ENCODE measurements at regions not wholly inside any gene's neighbourhood (a gene's known extent, or its start where the extent isn't known, plus 50 kb on each side); places are given as distances from the start of the nearest gene placed in this dataset.

GRCh38 chr9:79377339-79377855 is 194.4 kb upstream of the TLE4 start:
- ATAC-seq (no peak), DNase-seq (no peak)
- intact Hi-C loops (cut with DNase I, micrococcal nuclease): no loop called here

DNA sequence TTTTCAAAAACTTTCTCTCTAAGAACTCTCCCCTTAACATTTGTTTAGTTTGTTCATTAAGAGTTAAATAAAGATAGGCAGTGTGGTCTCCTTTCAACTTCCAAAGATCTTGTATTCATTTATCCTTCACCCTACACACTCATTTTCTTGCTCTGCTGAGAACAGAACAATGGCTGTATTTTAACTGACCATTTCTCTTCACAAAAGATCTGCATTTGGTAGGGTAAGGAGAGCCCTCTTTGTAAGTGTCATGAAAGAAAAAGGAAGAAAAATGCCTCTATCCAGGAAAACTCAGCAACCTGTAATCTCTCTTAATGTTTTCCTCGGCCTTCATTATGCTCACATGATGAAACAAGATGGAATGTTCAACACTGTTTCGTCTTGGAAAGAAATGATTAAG is 193.7 kb upstream of the TLE4 start:
- ATAC-seq (no peak), DNase-seq (no peak)
- intact Hi-C loops (cut with DNase I, micrococcal nuclease): no loop called here

GRCh38 chr9:79382044-79382443 is 189.7 kb upstream of the TLE4 start:
- DNase-seq: no peak
- intact Hi-C loops (cut with DNase I, micrococcal nuclease): no loop called here

DNA sequence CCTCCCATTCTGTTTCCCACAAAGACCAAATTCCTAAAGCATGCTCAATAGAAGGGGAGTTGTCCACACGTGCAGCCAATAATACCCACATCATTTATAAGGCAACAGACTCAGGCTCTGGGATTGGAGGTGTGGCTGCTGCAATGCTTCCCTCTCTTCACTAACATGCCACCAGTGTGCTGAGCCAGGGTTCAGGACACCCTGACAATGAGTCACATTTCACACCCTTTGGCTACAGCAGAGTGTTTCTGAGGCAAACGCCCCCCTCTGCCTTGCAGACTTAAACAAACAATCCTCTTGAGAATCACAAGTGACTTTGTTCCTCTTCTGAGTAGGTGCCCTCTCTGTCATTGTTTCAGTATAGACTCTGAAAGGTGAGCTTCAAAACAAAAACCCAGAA is 189.3 kb upstream of the TLE4 start:
- no peak for ATAC-seq
- no peak for DNase-seq
- intact Hi-C loops (cut with DNase I, micrococcal nuclease): no loop called here

More at GRCh38 chr9:79382044-79382443, 189.7 kb upstream of the TLE4 start:
- no peak for ATAC-seq

GRCh38 chr9:79383096-79383495 is 188.7 kb upstream of the TLE4 start:
- DNase-seq (no peak), ATAC-seq (no peak)
- intact Hi-C loops (cut with DNase I, micrococcal nuclease): no loop called here

DNA sequence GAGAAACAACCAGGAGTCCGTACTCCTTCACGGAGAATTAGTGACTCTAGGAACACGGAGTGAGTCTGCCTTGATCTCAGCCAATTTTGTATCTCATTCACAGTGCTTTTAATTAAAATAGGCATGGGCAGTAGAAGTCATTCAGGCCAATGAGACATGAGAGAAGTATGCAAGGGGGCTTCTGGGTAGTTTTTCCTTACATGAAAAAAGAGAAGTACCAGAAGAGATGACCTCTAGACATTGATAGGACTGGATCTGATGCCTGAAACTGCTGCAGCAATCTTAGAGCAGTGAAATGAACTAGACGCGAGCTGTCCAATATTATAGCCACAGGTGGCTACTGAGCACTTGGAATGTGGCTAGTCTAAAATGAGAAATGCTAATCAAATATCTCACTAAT is 187.7 kb upstream of the TLE4 start:
- ATAC-seq: no peak
- intact Hi-C loops (cut with DNase I, micrococcal nuclease): no loop called here
- DNase-seq: no peak

GRCh38 chr9:79384501-79384900 is 187.3 kb upstream of the TLE4 start:
- intact Hi-C loops (cut with DNase I, micrococcal nuclease): no loop called here
- no peak for DNase-seq
- no peak for ATAC-seq

DNA sequence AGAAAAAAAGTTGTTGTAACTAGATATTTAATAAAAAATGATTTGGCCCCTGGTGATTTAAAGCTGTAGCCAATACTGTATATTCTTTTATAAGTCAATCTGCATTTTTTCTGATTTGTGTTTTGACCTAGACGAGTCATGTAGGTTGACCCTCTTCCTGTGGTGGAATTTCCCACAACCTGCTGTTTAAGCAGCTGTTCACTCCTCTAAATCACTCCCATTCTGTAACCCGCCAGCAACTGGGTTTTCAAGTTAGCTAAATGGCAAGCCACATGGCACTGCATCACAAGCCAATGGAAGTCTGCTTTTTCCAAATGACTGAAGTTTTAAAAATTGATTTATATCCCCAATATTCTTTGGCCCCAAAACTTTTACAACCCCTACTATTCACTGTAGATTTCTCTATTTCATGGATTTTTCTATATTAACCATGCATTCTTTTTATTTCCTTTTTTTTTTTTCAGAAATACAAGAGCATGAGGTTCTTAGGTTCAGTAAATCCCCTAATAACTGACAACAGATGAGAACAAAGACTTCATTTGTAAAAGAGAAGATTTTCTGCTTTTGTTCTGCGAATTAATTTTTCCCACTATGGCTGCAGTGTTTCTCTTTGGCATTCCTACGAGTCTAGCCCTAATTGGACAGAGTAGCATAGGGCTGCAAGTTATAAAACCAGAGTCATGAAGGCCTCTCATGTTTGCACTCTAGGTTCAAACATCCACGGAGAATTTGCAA is 184.5 kb upstream of the TLE4 start:
- no peak for DNase-seq
- intact Hi-C loops (cut with DNase I, micrococcal nuclease): no loop called here
- no peak for ATAC-seq

DNA sequence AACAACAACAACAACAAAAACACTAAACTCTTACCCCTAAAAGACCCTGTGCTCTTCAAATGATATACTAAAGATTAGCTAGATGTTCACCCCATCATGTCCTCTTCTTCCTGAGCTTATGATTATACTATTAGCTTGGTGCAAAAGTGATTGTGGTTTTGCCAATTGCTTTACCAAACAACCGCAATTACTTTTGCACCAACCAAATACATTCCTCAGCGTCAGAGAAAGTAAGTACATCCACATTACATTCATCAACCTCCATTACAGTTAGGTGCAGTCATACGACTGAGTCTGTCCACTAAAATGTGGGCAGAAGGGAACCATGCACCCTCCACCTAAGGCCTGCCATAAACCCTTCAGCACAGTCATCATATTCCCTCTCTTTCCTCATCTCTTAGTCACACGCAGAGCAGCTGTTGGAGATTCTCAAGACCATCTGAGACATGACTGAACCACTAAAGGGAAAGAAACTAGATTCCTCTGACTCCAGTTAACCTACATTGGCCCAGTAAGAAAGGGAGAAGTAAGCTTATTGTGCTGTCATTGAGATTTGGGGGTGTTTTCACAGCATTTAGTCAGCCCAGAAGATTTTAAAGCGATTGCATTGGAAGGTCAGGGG is 181.6 kb upstream of the TLE4 start:
- DNase-seq (no peak), ATAC-seq (no peak)
- intact Hi-C loops (cut with DNase I, micrococcal nuclease): no loop called here

DNA sequence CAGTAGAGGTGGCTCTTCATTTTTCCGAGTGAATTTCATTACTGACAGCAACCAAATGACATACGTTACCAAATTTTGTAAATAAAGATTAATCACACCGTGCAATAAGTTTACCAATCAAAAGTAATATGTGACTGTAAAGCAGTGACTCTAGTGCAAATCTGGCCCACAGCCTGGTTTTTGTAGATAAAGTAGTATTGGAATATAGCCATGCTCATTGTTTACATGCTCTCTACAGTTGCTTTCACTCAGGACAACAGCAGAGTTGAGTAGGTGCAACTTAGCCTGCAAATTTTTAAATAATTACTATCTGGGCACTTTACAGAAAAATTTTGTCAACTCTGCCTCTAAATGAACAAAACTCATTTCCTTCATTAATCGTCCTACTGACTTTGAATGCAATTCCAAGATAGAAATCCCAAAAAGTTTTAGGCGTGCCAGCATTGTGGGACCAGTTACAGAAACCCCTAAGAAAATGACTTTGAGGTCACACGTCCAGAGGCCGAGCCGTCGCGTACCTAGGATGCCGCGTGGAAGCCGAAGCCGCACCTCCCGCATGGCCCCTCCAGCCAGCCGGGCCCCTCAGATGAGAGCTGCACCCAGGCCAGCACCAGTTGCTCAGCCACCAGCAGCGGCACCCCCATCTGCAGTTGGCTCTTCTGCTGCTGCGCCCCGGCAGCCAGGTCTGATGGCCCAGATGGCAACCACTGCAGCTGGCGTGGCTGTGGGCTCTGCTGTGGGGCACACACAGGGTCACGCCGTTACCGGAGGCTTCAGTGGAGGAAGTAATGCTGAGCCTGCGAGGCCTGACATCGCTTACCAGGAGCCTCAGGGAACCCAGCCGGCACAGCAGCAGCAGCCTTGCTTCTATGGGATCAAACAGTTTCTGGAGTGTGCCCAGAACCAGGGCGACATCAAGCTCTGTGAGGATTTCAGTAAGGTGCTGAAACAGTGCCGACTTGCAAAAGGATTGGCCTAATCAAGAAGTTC is 180.7 kb upstream of the TLE4 start:
- ATAC-seq (no peak), DNase-seq (no peak)
- intact Hi-C loops (cut with DNase I, micrococcal nuclease): no loop called here

DNA sequence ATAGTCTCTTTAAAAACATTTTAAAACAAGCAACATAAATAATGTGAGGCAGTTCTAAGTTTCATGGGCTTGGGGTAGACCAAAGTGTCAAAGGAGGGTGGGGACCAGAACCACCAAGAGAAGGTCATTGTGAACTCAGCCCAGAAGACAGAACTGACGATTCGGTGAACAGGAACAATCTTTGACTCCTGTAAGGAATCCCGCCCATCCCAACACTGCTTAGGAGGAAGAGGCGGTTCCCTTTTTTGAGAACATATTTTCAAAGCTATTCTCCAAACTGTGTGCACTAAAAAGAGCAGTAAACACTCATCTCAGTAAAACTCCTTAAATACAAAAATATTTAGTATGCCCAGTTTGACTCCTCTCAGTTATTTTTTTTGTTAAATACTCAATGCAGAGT is 176.5 kb upstream of the TLE4 start:
- intact Hi-C loops (cut with DNase I, micrococcal nuclease): no loop called here
- DNase-seq: no peak
- ATAC-seq: no peak

DNA sequence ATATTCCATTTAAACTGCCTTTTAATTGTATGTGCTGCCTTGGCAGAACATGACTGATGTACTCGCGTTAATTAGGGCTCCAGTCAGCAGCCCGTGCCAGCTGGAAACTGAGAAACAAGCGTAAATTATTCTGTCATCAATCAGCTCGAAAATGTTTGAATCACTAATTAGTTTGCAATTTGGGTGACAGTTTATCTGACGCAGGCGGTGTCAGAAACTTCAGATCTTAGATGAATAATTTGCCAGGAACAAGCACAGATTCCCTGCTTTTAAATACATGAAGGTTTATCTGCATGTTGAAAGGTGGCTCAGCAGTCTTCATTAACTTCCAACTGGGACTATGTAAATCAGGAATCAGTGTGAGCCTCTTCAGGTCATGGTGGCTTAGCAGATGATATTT is 176.0 kb upstream of the TLE4 start:
- no peak for ATAC-seq
- no peak for DNase-seq
- intact Hi-C loops (cut with DNase I, micrococcal nuclease): no loop called here

DNA sequence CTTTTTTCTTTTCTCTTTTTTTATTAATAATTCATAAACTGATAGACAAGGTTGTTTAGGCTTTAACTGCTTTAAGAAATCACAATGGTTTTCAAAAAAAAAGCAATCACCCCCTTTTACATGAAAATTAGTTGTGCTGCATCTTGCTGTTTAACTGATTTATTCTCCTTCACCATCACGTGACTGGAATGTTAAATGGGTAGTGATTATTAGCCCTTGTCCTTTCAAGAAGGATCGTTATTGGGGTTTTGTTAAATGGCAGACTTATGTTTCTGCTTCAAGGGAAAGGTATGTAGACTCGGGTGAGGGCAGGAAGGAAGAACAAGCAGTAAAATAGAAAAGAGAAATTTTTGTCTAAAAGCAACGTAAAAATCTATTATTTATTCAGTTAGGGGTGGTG is 175.6 kb upstream of the TLE4 start:
- intact Hi-C loops (cut with DNase I, micrococcal nuclease): no loop called here
- no peak for DNase-seq
- ATAC-seq: no peak

DNA sequence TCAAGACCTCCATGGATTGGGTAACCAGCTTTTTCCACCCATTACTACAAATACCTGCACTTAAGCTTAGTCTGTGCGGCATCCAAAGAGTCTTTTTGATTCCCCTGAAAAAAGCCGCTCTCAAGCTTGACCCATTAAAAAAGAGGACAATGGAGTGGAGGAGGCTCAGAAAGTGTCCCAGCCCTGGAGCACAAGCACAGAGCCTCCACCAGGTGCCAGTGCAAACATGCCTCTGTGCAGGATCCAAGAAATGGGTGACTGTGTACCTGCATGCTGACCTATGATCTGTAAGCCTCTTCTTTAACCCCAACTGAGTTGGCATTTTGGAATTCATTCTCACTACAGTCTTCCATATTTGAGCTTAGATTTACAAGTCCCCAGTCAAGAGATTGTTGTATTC is 168.3 kb upstream of the TLE4 start:
- ATAC-seq: no peak
- no peak for DNase-seq
- intact Hi-C loops (cut with DNase I, micrococcal nuclease): no loop called here

- DNase-seq (no peak), ATAC-seq (no peak)
These were observed 163.6 kb upstream of the TLE4 start for GRCh38 chr9:79408200-79408599.

GRCh38 chr9:79408617-79409016 is 163.1 kb upstream of the TLE4 start:
- no peak for DNase-seq
- ATAC-seq: no peak
- intact Hi-C loops (cut with DNase I, micrococcal nuclease): no loop called here

More at GRCh38 chr9:79408200-79408599, 163.6 kb upstream of the TLE4 start:
- intact Hi-C loops (cut with DNase I, micrococcal nuclease): no loop called here

DNA sequence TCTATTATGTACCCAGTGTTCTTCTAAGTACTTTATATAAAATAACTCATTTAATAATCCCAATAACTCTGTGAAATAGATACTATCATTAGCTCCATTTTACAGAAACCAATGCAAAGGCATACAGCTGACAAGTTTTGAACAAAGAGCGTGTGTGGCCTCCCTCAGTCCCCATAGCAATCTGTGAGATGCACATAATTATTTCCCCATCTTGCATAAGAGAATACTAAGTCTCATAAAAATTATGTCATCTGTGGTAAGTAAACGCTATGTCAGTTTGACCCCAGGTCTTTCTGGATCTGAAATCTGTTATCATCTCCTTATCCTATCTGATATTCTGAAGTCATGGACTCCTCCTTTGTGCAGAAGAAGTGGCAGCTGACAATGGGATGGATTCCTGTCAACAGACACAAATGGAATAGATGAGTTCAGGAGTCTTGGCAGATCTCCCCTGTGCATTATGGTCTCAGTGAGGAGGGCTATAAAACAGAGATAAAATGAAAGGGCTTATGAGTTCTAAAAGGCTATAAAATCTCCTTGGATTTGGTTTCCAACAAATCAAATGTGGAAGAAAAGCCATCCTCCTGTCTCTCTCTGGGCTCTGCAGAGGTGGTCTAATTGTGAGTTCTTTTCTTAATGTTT is 162.5 kb upstream of the TLE4 start:
- DNase-seq: no peak
- ATAC-seq: no peak
- intact Hi-C loops (cut with DNase I, micrococcal nuclease): no loop called here

DNA sequence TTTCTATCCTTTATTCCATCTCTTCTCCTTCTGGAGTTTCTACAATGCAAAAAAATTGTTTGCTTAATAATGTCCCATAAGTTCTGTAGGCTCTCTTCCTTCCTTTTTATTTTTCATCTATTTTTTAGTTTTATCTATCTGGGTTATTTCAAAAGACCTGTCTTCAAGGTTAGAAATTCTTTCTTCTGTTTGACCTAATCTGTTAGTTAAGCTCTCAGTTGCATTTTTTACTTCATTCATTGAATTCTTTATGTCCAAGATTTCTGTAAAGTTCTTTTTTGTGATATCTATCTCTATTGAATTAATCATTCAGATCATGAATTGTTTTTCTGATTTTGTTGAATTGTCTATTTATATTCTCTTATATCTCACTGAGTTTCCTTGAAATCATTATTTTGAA is 145.9 kb upstream of the TLE4 start:
- intact Hi-C loops (cut with DNase I, micrococcal nuclease): no loop called here
- DNase-seq (no peak), ATAC-seq (no peak)

DNA sequence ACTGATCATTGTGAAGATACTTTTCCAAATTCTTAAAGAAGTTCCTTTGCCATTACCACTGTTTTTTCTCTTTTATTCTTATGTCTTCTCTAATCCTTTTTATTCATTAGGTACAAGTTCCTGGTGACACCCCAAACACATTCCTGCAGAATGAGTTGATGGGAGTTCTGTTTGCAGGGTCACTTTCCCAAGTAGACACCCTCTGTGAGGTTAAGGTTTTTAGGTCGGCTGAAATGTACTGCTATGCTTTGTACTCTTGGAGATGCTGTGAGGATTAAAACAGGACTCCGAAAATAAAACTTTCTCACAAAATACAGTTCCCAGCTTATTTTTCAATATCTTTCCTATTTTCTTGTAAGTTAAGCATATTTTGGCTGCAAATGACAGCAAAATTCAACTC is 143.3 kb upstream of the TLE4 start:
- intact Hi-C loops (cut with DNase I, micrococcal nuclease): no loop called here
- DNase-seq (no peak), ATAC-seq (no peak)

All from left colon (tissue), 2 donors.